ENCODE measurements at regions not wholly inside any gene's neighbourhood (a gene's known extent, or its start where the extent isn't known, plus 50 kb on each side); places are given as distances from the start of the nearest gene placed in this dataset.

DNA sequence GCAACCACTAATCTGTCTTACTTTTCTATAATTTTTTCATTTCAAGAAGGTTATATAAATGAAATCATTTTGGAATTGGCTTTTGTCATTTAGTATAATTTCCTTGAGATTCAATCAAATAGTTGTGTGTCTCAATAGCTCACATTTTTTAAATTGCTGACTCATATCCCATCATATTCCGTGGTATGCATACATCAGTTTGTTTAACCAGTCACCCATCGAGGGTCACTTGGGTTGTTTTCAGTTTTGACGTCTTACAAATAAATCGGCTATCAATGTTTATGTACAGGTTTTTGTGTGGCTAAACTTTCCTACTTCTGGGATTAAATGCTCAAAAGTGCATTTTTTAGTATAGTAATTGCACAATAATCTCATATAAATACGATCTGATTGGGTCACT lies 185.5 kb downstream of the TAF11L14 start:
- TF ChIP-seq, protein P1, sequence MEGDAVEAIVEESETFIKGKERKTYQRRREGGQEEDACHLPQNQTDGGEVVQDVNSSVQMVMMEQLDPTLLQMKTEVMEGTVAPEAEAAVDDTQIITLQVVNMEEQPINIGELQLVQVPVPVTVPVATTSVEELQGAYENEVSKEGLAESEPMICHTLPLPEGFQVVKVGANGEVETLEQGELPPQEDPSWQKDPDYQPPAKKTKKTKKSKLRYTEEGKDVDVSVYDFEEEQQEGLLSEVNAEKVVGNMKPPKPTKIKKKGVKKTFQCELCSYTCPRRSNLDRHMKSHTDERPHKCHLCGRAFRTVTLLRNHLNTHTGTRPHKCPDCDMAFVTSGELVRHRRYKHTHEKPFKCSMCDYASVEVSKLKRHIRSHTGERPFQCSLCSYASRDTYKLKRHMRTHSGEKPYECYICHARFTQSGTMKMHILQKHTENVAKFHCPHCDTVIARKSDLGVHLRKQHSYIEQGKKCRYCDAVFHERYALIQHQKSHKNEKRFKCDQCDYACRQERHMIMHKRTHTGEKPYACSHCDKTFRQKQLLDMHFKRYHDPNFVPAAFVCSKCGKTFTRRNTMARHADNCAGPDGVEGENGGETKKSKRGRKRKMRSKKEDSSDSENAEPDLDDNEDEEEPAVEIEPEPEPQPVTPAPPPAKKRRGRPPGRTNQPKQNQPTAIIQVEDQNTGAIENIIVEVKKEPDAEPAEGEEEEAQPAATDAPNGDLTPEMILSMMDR (IDR thresholded peaks at IDR 0.05), result no peak
- TF ChIP-seq POLR2A (IDR thresholded peaks at IDR 0.05), result no peak

Measured in body of pancreas (tissue), 4 donors.